Spleen (tissue), 11 donors: ENCODE measurements at regions not wholly inside any gene's neighbourhood (a gene's known extent, or its start where the extent isn't known, plus 50 kb on each side); places are given as distances from the start of the nearest gene placed in this dataset.

Source experiments
- DNase-seq: peaks from one replicate; pipeline ENCODE4 v3.0.0-alpha.2; 2020
- H3K27ac ChIP-seq, 8 donors: fragments of 200-600 bp; sonication (generic) in 7 of 8; 1 replicate in 4 of 8; 2 replicates in 4 of 8; pipeline versions ENCODE4 v1.5.0 to v1.8.0; 2016 to 2021; ENCODE audit warnings: inconsistent platforms in 4 of 8, mild to moderate bottlenecking in 4 of 8, moderate library complexity in 1 of 8
- H3K27me3 ChIP-seq, 7 donors: fragments of 200-600 bp; sonication (generic) in 6 of 7; replicated peaks in 1 of 7; 1 replicate in 4 of 7; 2 replicates in 3 of 7; pipeline versions ENCODE4 v1.5.0 to v1.8.0; 2016 to 2021; ENCODE audit warnings: inconsistent platforms in 3 of 7, mild to moderate bottlenecking in 1 of 7
- H3K36me3 ChIP-seq, 6 donors: fragments of 200-600 bp; sonication (generic) in 5 of 6; 1 replicate in 4 of 6; 2 replicates in 2 of 6; pipeline versions ENCODE4 v1.5.0 to v1.8.0; 2016 to 2021; ENCODE audit warnings: inconsistent platforms in 2 of 6
- H3K4me1 ChIP-seq, 6 donors: fragments of 200-600 bp; sonication (generic) in 5 of 6; 1 replicate in 3 of 6; 2 replicates in 3 of 6; pipeline versions ENCODE4 v1.5.0 to v1.8.0; 2016 to 2021; ENCODE audit warnings: inconsistent platforms in 3 of 6
- H3K4me3 ChIP-seq, 8 donors: fragments of 200-600 bp; sonication (generic) in 7 of 8; 1 replicate in 4 of 8; 2 replicates in 4 of 8; pipeline versions ENCODE4 v1.5.0 to v1.8.0; 2016 to 2021; ENCODE audit warnings: inconsistent platforms in 4 of 8, mild to moderate bottlenecking in 4 of 8, moderate library complexity in 2 of 8
- H3K9me3 ChIP-seq, 8 donors: fragments of 200-600 bp; sonication (generic) in 7 of 8; 1 replicate in 4 of 8; 2 replicates in 4 of 8; pipeline versions ENCODE4 v1.5.0 to v1.8.0; 2016 to 2021; ENCODE audit warnings: inconsistent platforms in 4 of 8
- CTCF ChIP-seq, 11 experiments: fragments of 200-600 bp in 7 of 11; fragments of 450-650 bp in 4 of 11; sonication (generic) in 4 of 11; IDR thresholded peaks in 8 of 11; conservative IDR thresholded peaks in 3 of 11; 1 replicate in 7 of 11; 2 replicates in 4 of 11; pipeline versions ENCODE4 v1.4.0 to v1.8.0; 2016 to 2021; ENCODE audit warnings: antibody characterized with exemption in 11 of 11, inconsistent platforms in 4 of 11, mild to moderate bottlenecking in 1 of 11
- POLR2A ChIP-seq, 3 donors: fragments of 450-650 bp; IDR thresholded peaks; one replicate each; pipeline ENCODE4 v1.5.1; 2017; ENCODE audit warnings: antibody characterized with exemption in 3 of 3, mild to moderate bottlenecking in 1 of 3
- POLR2AphosphoS5 ChIP-seq, 3 donors: sonication (generic); formaldehyde crosslinking; IDR thresholded peaks; one replicate each; pipeline ENCODE4 v1.5.1; 2017; ENCODE audit warnings: antibody characterized with exemption in 3 of 3
- WGBS, 5 donors: extraction: QIAGEN DNeasy Blood & Tissue Kit in 3 of 5; methylation state at CpG; one replicate each; pipeline versions ENCODE4 v1.1.5 to v1.1.7; 2013 to 2018; 5-methylcytosine and 5-hydroxymethylcytosine counted together
- intact Hi-C: fragments of 100-400 bp; cut with DNase I; formaldehyde crosslinking; loops from one replicate; pipeline ENCODE4 v1.15.0; 2023; ENCODE audit warnings: low total_unique reads
- donor health status: healthy with polysubstance abuse.
- donor health status: DM: no; HTN: no; CAD: no; lungs with moderate emphysema.
- donor health status: DM: no; HTN: no; CAD: no.
- donor health status: Bipolar disorder and iron deficiency.
- donor health status: healthy.
- donor health status: DM: no; HTN: no; CAD: no.
- donor health status: DM: yes; HTN: yes; CAD: no.

GRCh38 chr10:8726779-8727084 lies 672.2 kb downstream of the GATA3 start:
- Histone ChIP-seq H3K4me1 (no peaks in the 10 kb centered on the region), H3K9me3 (peaks cover 0 to 15% (median 9%) of the 10 kb centered on the region in 8 donors), H3K36me3 (no peaks in the 10 kb centered on the region), H3K27me3 (no peaks in the 10 kb centered on the region), H3K4me3 (no peak overlapping the region), H3K27ac (no peak overlapping the region)
- no peak for DNase-seq
- intact Hi-C loops = no loop called here
- TF ChIP-seq CTCF (IDR thresholded peaks at IDR 0.05 in 8 of 11, conservative IDR thresholded peaks at IDR 0.05 in 3 of 11) = no peak
- TF ChIP-seq POLR2A (IDR thresholded peaks at IDR 0.05) = no peak
- no peak for TF ChIP-seq POLR2AphosphoS5 (IDR thresholded peaks at IDR 0.05)
- WGBS, 5 donors = 58 to 73% (median 70%) methylated on average over 5 of the region's 5 CpGs

- Histone ChIP-seq H3K36me3 (no peaks in the 10 kb centered on the region), H3K27ac (no peak overlapping the region), H3K9me3 (no peaks in the 10 kb centered on the region), H3K4me3 (no peak overlapping the region), H3K27me3 (no peaks in the 10 kb centered on the region), H3K4me1 (no peaks in the 10 kb centered on the region)
- TF ChIP-seq CTCF (IDR thresholded peaks at IDR 0.05 in 8 of 11, conservative IDR thresholded peaks at IDR 0.05 in 3 of 11) (no peak), POLR2A (IDR thresholded peaks at IDR 0.05) (no peak), POLR2AphosphoS5 (IDR thresholded peaks at IDR 0.05) (no peak)
- no peak for DNase-seq
- 76 to 88% (median 83%) methylated on average over 18 of the region's 18 CpGs for WGBS, 5 donors
- intact Hi-C loops = no loop called here
Observed at GRCh38 chr10:8731121-8732095, 676.9 kb downstream of the GATA3 start.

GRCh38 chr10:8738987-8739386 lies 684.5 kb downstream of the GATA3 start:
- TF ChIP-seq POLR2A (IDR thresholded peaks at IDR 0.05) (no peak), POLR2AphosphoS5 (IDR thresholded peaks at IDR 0.05) (no peak), CTCF (IDR thresholded peaks at IDR 0.05 in 8 of 11, conservative IDR thresholded peaks at IDR 0.05 in 3 of 11) (no peak)
- DNase-seq = no peak
- WGBS, 5 donors = 50 to 79% (median 65%) methylated on average over 3 of the region's 3 CpGs
- H3K4me1 ChIP-seq = no peaks in the 10 kb centered on the region
- H3K9me3 ChIP-seq = no peaks in the 10 kb centered on the region
- no peak overlapping the region for H3K4me3 ChIP-seq
- no peak overlapping the region for H3K27ac ChIP-seq
- no peaks in the 10 kb centered on the region for H3K27me3 ChIP-seq
- intact Hi-C loops = no loop called here
- H3K36me3 ChIP-seq = no peaks in the 10 kb centered on the region

- intact Hi-C loops = no loop called here
- 85 to 90% (median 86%) methylated on average over 7 of the region's 7 CpGs for WGBS, 5 donors
- H3K4me3 ChIP-seq = no peak overlapping the region
- TF ChIP-seq POLR2A (IDR thresholded peaks at IDR 0.05) = no peak
- no peak for TF ChIP-seq POLR2AphosphoS5 (IDR thresholded peaks at IDR 0.05)
- no peak for TF ChIP-seq CTCF (IDR thresholded peaks at IDR 0.05 in 8 of 11, conservative IDR thresholded peaks at IDR 0.05 in 3 of 11)
- H3K36me3 ChIP-seq = no peaks in the 10 kb centered on the region
- no peaks in the 10 kb centered on the region for H3K27me3 ChIP-seq
- H3K9me3 ChIP-seq = peaks cover 0 to 10% (median 0%) of the 10 kb centered on the region in 8 donors
- H3K4me1 ChIP-seq = no peaks in the 10 kb centered on the region
- DNase-seq = no peak
- H3K27ac ChIP-seq = no peak overlapping the region
Observed at GRCh38 chr10:8752146-8752843, 697.8 kb downstream of the GATA3 start.
